HG02981 (cell line): ENCODE measurements at regions not wholly inside any gene's neighbourhood (a gene's known extent, or its start where the extent isn't known, plus 50 kb on each side); places are given as distances from the start of the nearest gene placed in this dataset.
"Not testable (repeated sequence)": the region's sequence is repeated elsewhere in the genome, so short reads cannot be mapped to it uniquely, and the experiment has no call there.

ENCODE experiments used
- ATAC-seq: cut with Tn5 transposase; IDR thresholded peaks from one replicate; pipeline ENCODE4 v1.9.1; 2021; ENCODE audit warnings: mild to moderate bottlenecking, moderate library complexity; ENCODE audit not compliant: unreplicated experiment

GRCh38 chr2:44051593-44052347 is 56.0 kb upstream of the LRPPRC start:
- no peak for ATAC-seq

GRCh38 chr2:44052584-44052983 is 56.8 kb upstream of the LRPPRC start:
- no peak for ATAC-seq

GRCh38 chr2:44053052-44053451 is 57.3 kb upstream of the LRPPRC start:
- ATAC-seq: no peak

- ATAC-seq: no peak
Observed at GRCh38 chr2:44053456-44053855, 57.7 kb upstream of the LRPPRC start.

GRCh38 chr2:44055229-44055628 is 59.4 kb upstream of the LRPPRC start:
- ATAC-seq: no peak

- no peak for ATAC-seq
Observed at GRCh38 chr2:44055664-44056063, 59.9 kb upstream of the LRPPRC start.

GRCh38 chr2:44056947-44057346 is 61.2 kb upstream of the LRPPRC start:
- no peak for ATAC-seq

- ATAC-seq: not testable (repeated sequence)
Observed at GRCh38 chr2:44060286-44060685, 64.5 kb upstream of the LRPPRC start.

GRCh38 chr2:44060990-44061389 is 65.2 kb upstream of the LRPPRC start:
- ATAC-seq: no peak

GRCh38 chr2:44061469-44061868 is 65.7 kb upstream of the LRPPRC start:
- no peak for ATAC-seq

- ATAC-seq: no peak
Observed at GRCh38 chr2:44061876-44062275, 66.1 kb upstream of the LRPPRC start.

- ATAC-seq: no peak
Observed at GRCh38 chr2:44063033-44063432, 67.2 kb upstream of the LRPPRC start.

GRCh38 chr2:44064281-44064680 is 68.5 kb upstream of the LRPPRC start:
- ATAC-seq: not testable (repeated sequence)

GRCh38 chr2:44067012-44067790 is 71.4 kb upstream of the LRPPRC start:
- not testable (repeated sequence) for ATAC-seq

- ATAC-seq: not testable (repeated sequence)
Observed at GRCh38 chr2:44067791-44068181, 72.0 kb upstream of the LRPPRC start.

- ATAC-seq: no peak
Observed at GRCh38 chr2:44071454-44072046, 75.8 kb upstream of the LRPPRC start.

GRCh38 chr2:44073667-44074066 is 77.9 kb upstream of the LRPPRC start:
- ATAC-seq: not testable (repeated sequence)

GRCh38 chr2:44074795-44075194 is 79.0 kb upstream of the LRPPRC start:
- ATAC-seq: not testable (repeated sequence)

- ATAC-seq: no peak
Observed at GRCh38 chr2:44075541-44075940, 79.8 kb upstream of the LRPPRC start.

GRCh38 chr2:44077942-44078511 is 82.2 kb upstream of the LRPPRC start:
- no peak for ATAC-seq

GRCh38 chr2:44079686-44080085 is 83.9 kb upstream of the LRPPRC start:
- no peak for ATAC-seq
